HepG2 (cell line): ENCODE measurements at regions not wholly inside any gene's neighbourhood (a gene's known extent, or its start where the extent isn't known, plus 50 kb on each side); places are given as distances from the start of the nearest gene placed in this dataset.

Source experiments
- ELF4 ChIP-seq: sonication (generic); formaldehyde crosslinking; IDR thresholded peaks from 2 replicates; pipeline ENCODE4 v1.5.0; 2020; ENCODE audit warnings: missing genetic modification reagents, mild to moderate bottlenecking, moderate library complexity, borderline replicate concordance
- ETV6 ChIP-seq: sonication (generic); formaldehyde crosslinking; conservative IDR thresholded peaks from 2 replicates; pipeline ENCODE4 v1.4.0; 2020; ENCODE audit warnings: missing genetic modification reagents
- HMG20B ChIP-seq: conservative IDR thresholded peaks from 2 replicates; pipeline ENCODE4 v1.6.1; 2016; ENCODE audit warnings: missing genetic modification reagents, missing compliant biosample characterization
- KLF6 ChIP-seq: IDR thresholded peaks from 2 replicates; pipeline ENCODE4 v1.8.0; 2016; ENCODE audit warnings: missing biosample characterization, missing genetic modification reagents
- MBNL3 ChIP-seq: fragments of 250-450 bp; sonication (Bioruptor Pico); conservative IDR thresholded peaks from 2 replicates; pipeline ENCODE4 v1.8.0; 2022; ENCODE audit warnings: mild to moderate bottlenecking, inconsistent platforms
- MIER2 ChIP-seq: IDR thresholded peaks from 2 replicates; pipeline ENCODE4 v1.6.1; 2016; ENCODE audit warnings: missing biosample characterization, missing genetic modification reagents
- MXD4 ChIP-seq: IDR thresholded peaks from 2 replicates; pipeline ENCODE4 v1.6.1; 2016; ENCODE audit warnings: mild to moderate bottlenecking, missing biosample characterization, missing genetic modification reagents
- NFE2L1 ChIP-seq: sonication (generic); formaldehyde crosslinking; IDR thresholded peaks from 2 replicates; pipeline ENCODE4 v1.4.0; 2020; ENCODE audit warnings: missing genetic modification reagents, mild to moderate bottlenecking, borderline replicate concordance
- POGZ ChIP-seq: sonication (generic); formaldehyde crosslinking; IDR thresholded peaks from 2 replicates; pipeline ENCODE4 v1.4.0; 2020; ENCODE audit warnings: mild to moderate bottlenecking, missing genetic modification reagents
- SNAI1 ChIP-seq: sonication (generic); formaldehyde crosslinking; IDR thresholded peaks from 2 replicates; pipeline ENCODE4 v1.5.0; 2020; ENCODE audit warnings: mild to moderate bottlenecking, missing genetic modification reagents, borderline replicate concordance
- TAF15 ChIP-seq: fragments of 200-400 bp; formaldehyde crosslinking; IDR thresholded peaks from one replicate; pipeline ENCODE4 v1.6.1; 2018; ENCODE audit warnings: mild to moderate bottlenecking, low read depth, low read length; ENCODE audit not compliant: poor library complexity, severe bottlenecking
- THYN1 ChIP-seq: sonication (generic); formaldehyde crosslinking; IDR thresholded peaks from 2 replicates; pipeline ENCODE4 v1.8.1; 2023; ENCODE audit warnings: low read depth, mild to moderate bottlenecking, moderate library complexity, missing genetic modification reagents, borderline replicate concordance
- ZNF256 ChIP-seq: sonication (generic); formaldehyde crosslinking; conservative IDR thresholded peaks from 2 replicates; pipeline ENCODE4 v1.4.0; 2020; ENCODE audit warnings: missing genetic modification reagents
- ZNF564 ChIP-seq: sonication (generic); formaldehyde crosslinking; IDR thresholded peaks from 2 replicates; pipeline ENCODE4 v1.8.1; 2023; ENCODE audit warnings: mild to moderate bottlenecking, missing genetic modification reagents
- ZNF589 ChIP-seq: sonication (generic); formaldehyde crosslinking; conservative IDR thresholded peaks from 2 replicates; pipeline ENCODE4 v1.8.0; 2022; ENCODE audit warnings: mild to moderate bottlenecking, moderate library complexity, missing genetic modification reagents
- TF ChIP-seq, protein P1 (sequence below): sonication (generic); formaldehyde crosslinking; IDR thresholded peaks from 2 replicates; pipeline ENCODE4 v1.4.0; 2020; ENCODE audit warnings: mild to moderate bottlenecking, missing genetic modification reagents
- TF ChIP-seq, protein P2 (sequence below): IDR thresholded peaks from 2 replicates; pipeline ENCODE4 v1.6.1; 2012; ENCODE audit warnings: low read depth, low read length, improper control_type of control experiment
- TF ChIP-seq, protein P3 (sequence below): sonication (generic); formaldehyde crosslinking; IDR thresholded peaks from 2 replicates; pipeline ENCODE4 v1.4.0; 2020; ENCODE audit warnings: missing genetic modification reagents
- TF ChIP-seq, protein P4 (sequence below): sonication (generic); formaldehyde crosslinking; conservative IDR thresholded peaks from 2 replicates; pipeline ENCODE4 v1.4.0; 2020; ENCODE audit warnings: mild to moderate bottlenecking, missing genetic modification reagents, moderate library complexity

DNA sequence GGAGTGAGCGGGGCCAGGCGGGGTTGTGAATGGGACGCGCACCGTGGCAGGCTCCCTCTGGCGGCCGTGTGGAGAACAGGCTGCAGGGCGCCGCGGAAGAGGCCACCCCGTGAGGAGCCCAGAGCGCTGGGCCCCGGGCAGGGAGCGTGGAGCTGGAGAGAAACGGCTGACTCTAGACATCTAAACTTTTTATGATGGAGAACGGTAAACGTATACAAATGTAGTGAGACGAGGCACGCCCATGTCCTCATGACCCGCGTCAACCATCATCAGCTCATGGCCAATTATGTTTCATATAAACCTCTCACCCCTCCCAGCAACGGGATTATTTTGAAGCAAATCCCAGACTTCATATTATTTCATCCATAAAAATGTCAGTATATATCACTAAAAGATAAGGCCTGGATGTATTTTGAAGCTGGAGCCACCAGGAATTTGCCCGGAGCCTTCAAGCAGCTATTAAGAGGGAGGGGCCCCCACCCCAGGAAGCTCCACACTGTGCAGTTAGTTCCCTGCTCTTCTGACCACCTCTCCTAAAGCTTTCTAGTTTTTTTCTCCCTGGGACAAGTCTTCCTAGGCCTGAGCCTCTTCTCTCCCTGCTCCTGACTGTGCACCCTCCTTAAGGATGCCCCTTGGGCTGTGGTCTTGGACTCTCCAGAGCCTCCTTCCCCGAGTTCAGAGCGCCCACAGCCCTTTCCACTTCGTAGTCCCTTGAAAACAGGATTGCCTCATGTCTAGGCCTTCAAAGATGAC lies 149.5 kb downstream of the SMAD6 start (continued):
- TF ChIP-seq, protein P1, sequence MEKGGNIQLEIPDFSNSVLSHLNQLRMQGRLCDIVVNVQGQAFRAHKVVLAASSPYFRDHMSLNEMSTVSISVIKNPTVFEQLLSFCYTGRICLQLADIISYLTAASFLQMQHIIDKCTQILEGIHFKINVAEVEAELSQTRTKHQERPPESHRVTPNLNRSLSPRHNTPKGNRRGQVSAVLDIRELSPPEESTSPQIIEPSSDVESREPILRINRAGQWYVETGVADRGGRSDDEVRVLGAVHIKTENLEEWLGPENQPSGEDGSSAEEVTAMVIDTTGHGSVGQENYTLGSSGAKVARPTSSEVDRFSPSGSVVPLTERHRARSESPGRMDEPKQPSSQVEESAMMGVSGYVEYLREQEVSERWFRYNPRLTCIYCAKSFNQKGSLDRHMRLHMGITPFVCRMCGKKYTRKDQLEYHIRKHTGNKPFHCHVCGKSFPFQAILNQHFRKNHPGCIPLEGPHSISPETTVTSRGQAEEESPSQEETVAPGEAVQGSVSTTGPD = no peak
- TF ChIP-seq TAF15 (no peak), ZNF589 (CRISPR knock-in tag) (no peak), HMG20B (no peak), POGZ (no peak), SNAI1 (no peak), KLF6 (no peak), ZNF564 (CRISPR knock-in tag) (no peak), MXD4 (CRISPR knock-in tag) (no peak), THYN1 (no peak), ETV6 (CRISPR knock-in tag) (no peak), ZNF256 (CRISPR knock-in tag) (no peak), ELF4 (CRISPR knock-in tag) (no peak), MBNL3 (CRISPR knock-in tag) (no peak), MIER2 (no peak), NFE2L1 (CRISPR knock-in tag) (no peak)
- TF ChIP-seq, protein P2, sequence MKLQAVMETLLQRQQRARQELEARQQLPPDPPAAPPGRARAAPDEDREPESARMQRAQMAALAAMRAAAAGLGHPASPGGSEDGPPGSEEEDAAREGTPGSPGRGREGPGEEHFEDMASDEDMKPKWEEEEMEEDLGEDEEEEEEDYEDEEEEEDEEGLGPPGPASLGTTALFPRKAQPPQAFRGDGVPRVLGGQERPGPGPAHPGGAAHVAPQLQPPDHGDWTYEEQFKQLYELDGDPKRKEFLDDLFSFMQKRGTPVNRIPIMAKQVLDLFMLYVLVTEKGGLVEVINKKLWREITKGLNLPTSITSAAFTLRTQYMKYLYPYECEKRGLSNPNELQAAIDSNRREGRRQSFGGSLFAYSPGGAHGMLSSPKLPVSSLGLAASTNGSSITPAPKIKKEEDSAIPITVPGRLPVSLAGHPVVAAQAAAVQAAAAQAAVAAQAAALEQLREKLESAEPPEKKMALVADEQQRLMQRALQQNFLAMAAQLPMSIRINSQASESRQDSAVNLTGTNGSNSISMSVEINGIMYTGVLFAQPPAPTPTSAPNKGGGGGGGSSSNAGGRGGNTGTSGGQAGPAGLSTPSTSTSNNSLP = no peak
- TF ChIP-seq, protein P3, sequence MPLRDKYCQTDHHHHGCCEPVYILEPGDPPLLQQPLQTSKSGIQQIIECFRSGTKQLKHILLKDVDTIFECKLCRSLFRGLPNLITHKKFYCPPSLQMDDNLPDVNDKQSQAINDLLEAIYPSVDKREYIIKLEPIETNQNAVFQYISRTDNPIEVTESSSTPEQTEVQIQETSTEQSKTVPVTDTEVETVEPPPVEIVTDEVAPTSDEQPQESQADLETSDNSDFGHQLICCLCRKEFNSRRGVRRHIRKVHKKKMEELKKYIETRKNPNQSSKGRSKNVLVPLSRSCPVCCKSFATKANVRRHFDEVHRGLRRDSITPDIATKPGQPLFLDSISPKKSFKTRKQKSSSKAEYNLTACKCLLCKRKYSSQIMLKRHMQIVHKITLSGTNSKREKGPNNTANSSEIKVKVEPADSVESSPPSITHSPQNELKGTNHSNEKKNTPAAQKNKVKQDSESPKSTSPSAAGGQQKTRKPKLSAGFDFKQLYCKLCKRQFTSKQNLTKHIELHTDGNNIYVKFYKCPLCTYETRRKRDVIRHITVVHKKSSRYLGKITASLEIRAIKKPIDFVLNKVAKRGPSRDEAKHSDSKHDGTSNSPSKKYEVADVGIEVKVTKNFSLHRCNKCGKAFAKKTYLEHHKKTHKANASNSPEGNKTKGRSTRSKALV (CRISPR knock-in tag) = no peak
- TF ChIP-seq, protein P4, sequence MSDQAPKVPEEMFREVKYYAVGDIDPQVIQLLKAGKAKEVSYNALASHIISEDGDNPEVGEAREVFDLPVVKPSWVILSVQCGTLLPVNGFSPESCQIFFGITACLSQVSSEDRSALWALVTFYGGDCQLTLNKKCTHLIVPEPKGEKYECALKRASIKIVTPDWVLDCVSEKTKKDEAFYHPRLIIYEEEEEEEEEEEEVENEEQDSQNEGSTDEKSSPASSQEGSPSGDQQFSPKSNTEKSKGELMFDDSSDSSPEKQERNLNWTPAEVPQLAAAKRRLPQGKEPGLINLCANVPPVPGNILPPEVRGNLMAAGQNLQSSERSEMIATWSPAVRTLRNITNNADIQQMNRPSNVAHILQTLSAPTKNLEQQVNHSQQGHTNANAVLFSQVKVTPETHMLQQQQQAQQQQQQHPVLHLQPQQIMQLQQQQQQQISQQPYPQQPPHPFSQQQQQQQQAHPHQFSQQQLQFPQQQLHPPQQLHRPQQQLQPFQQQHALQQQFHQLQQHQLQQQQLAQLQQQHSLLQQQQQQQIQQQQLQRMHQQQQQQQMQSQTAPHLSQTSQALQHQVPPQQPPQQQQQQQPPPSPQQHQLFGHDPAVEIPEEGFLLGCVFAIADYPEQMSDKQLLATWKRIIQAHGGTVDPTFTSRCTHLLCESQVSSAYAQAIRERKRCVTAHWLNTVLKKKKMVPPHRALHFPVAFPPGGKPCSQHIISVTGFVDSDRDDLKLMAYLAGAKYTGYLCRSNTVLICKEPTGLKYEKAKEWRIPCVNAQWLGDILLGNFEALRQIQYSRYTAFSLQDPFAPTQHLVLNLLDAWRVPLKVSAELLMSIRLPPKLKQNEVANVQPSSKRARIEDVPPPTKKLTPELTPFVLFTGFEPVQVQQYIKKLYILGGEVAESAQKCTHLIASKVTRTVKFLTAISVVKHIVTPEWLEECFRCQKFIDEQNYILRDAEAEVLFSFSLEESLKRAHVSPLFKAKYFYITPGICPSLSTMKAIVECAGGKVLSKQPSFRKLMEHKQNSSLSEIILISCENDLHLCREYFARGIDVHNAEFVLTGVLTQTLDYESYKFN (CRISPR knock-in tag) = no peak
